GM18873 (cell line): ENCODE measurements at regions not wholly inside any gene's neighbourhood (a gene's known extent, or its start where the extent isn't known, plus 50 kb on each side); places are given as distances from the start of the nearest gene placed in this dataset.

Experiments
- ATAC-seq: cut with Tn5 transposase; IDR thresholded peaks from one replicate; pipeline ENCODE4 v1.9.1; 2021; ENCODE audit warnings: mild to moderate bottlenecking, moderate library complexity, moderate number of reproducible peaks; ENCODE audit not compliant: unreplicated experiment, low FRiP score

DNA sequence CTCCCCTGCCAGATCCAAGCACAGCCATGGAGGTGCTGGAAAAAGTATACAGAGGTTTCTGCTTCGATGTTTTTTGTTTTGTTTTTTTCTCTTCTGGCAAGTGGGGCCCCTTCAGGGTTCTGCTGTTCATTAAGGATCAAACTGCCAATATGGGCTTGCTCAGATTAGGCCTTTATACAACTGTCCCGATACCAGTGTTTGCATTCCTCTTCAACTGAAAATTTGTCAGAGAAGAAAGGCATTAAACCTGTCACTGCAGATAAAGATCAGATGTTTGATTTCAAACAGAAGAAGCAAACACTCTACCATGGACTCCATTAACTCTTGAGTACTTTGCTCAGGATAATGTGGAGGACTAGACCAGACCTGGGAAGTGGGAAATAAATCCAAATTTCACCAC lies 396.0 kb upstream of the SMIM21 start:
- ATAC-seq = no peak

GRCh38 chr18:75818383-75818782 lies 390.9 kb upstream of the SMIM21 start:
- no peak for ATAC-seq

- ATAC-seq = no peak
These were observed 388.3 kb upstream of the SMIM21 start for GRCh38 chr18:75815767-75816166.

- no peak for ATAC-seq
These were observed 385.3 kb upstream of the SMIM21 start for GRCh38 chr18:75812761-75813160.

DNA sequence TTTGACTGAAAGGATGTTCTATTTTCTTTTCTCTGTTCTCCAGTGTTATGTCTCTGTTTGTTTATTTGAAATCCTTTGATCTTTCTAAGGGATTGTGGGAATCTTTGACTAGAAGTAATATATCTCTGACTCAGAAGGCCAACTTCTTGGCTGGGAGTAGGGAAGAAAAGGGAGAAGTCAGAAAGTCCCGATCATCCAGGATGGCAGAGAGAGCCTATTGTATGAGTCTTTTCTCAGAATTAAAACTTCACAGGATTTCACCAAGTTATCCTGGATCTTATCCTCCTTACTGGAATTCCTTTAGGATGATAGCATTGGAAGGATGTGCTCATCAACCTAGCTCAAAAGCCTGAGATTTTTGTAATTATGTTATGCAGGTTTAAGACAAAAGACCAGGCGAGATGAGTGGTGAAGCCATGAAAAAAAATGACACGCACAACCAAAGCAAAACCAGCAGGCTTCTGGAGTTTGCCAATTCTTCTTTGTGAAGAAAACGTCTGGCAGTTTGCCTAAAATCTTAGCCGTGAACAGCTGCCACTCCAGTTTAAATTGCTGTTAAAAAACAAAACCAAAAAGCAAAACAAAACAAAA lies 383.6 kb upstream of the SMIM21 start:
- ATAC-seq = no peak

- ATAC-seq = no peak
These were observed 383.0 kb upstream of the SMIM21 start for GRCh38 chr18:75810516-75810915.

DNA sequence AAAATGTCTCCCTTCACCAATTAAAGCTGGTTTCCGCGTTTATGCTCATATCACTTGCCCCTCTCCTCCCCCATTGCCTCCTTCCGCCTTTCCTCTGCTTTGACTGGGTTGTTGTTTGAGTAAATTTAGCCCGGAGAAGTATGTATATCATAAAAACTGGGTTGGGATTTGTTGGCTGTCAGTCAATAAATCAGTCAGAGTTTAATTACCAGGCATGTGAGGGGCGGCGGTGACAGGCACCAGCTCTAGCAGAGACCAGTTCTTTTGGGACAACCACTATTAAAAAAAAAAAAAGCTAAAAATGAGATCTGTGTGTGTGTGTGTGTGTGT lies 382.4 kb upstream of the SMIM21 start:
- ATAC-seq = no peak

DNA sequence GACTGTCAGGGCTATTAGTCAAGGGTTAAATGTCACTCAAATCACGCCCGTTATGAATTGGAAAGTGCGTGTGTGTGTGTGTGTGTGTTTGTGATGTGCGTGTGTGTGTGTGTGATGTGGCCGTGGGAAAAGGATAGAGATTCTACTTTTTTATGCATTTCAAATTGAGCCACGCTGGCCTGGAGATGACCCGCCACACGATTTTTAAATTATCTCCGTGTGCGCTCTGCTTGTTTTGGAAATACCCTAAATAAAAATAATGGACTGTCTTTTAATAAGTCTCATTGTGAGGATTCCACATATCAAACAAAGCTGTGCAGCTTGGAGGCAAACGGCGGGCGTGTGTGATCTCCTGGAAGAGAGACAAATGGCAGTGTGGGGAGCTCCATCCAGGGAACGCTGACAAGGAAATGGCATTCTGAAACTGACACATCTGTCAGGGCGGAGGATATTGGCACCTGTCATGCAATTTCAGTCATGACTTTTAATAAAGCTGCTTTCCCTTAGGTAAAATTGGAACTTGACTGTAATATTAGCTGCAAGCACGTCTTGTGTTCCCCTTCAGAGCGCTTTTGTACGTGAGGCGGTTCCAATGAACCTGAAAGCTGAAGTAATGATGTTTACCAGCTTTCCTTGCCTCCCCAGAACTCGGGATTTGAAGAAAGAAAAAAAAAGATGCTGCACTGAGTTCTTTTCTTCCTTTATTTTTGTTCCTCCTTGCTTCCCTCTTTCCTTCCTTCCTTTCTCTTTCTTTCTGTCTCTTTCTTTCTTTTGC lies 381.8 kb upstream of the SMIM21 start:
- no peak for ATAC-seq

DNA sequence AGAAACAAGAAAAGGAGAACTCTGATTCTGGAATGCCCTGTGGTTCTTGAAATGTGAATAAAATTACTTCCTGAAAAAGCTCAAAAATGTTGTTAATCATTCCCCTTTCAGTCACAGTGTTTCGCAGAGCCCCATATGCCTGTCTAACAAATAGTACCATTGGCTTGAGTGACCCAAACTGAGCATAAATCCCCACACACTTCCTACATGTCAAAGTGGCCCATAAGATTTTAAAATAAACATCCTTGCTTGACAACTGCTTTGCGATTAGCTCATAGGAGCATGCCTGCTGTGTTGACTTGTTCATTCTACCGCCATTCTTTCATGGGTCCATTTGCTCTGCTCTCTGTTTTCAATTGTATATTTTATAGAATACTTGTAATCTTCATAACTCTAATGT lies 377.8 kb upstream of the SMIM21 start:
- ATAC-seq = no peak

DNA sequence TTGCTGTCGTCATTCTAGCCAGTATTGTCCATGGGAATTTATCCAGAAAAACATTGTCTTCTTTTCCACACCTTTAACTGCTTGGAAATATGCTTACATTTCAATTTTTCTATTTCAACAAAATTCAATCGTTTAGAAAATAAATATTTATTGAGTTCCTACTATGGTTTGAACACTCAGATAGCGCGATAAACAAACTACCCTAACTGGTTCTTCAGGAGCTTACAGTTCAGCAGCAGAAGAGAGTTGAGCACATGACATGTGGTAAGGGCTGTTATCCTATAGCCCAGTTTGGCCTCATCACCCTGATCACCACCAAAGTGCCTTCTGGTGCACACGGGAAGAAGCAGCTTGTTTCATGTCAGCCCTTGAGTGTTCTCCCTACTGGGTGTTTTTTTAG lies 375.2 kb upstream of the SMIM21 start:
- no peak for ATAC-seq

DNA sequence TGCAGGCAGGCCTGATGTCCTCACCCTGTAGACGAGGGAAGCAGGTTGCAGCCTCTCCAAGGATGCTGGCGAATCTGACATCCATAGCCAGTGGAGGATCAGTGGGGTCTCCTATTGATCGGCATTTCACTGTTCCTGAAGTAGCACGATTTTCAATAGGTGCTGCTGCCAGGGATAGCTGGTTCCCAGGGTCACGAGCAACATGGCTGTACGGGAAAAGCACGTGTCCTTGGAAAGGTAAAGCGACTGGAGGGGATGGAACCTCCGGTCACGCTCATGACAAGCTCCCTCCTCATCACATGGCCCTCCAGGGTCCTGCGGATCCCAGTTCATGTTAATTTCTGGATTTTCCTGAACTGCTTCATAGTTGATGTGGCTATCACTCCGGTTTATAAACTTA lies 373.7 kb upstream of the SMIM21 start:
- ATAC-seq = no peak

- ATAC-seq = no peak
These were observed 372.8 kb upstream of the SMIM21 start for GRCh38 chr18:75800331-75800648.

- no peak for ATAC-seq
These were observed 372.2 kb upstream of the SMIM21 start for GRCh38 chr18:75799449-75800330.

- no peak for ATAC-seq
These were observed 369.5 kb upstream of the SMIM21 start for GRCh38 chr18:75797046-75797445.

GRCh38 chr18:75790796-75791195 lies 363.3 kb upstream of the SMIM21 start:
- ATAC-seq = no peak

- ATAC-seq = no peak
These were observed 362.6 kb upstream of the SMIM21 start for GRCh38 chr18:75790111-75790510.

DNA sequence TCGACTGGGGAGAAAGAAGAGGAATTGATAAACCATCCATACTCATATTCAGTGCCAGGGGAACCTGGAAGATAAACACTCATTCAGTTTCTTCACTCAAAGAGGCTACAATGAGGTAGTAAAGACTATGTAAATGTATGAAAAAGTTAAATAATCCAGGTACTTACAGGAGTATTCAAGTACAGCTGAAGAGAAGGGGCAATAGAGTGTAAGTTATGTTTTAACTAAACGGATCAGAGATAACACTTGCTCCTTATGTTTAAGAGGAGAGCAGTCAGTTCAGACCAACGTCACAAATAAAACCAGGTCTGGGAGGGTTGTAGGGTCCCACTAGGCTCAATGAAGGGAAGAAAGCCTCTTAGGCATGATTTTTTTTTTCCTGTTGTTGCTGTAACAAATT lies 358.3 kb upstream of the SMIM21 start:
- ATAC-seq = no peak

DNA sequence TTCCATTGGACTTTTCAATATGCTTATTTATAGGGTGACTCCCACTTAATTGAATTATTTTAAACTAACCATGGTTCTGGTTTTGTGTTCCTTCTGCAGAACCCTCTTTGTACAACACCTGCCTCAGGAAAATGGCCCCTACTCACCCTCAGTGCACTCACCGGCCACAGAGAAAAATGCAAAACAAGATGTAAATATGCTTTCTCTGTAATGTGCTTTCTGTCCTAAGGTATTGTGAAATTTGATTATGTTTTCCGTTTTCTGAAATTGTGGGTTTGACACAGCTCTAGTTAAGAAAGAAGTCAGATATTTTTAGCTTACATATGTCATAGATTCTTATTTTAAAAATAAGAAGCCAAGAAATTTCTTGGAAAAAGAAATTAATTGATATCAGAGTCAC lies 357.7 kb upstream of the SMIM21 start:
- no peak for ATAC-seq

DNA sequence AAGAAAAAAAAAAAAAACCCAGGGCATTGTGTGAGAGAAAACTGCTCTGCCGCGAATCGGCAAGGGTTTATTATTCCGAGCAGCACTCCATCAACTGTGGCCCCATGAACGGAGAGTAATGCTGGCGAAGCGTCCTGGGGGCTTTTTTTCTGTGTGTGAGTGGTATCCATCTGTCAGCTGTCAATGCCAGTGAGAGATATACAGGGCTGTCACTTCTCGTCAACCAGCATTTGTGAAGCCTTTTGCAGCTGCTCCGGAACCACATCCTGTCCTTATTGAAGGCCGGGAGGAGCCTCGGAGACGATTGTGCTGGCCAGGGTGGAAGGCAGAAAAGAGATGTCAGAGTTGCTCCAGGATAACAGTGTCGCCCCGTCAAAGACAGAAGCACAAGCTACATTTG lies 356.9 kb upstream of the SMIM21 start:
- no peak for ATAC-seq

GRCh38 chr18:75783566-75784281 lies 356.2 kb upstream of the SMIM21 start:
- ATAC-seq = no peak

DNA sequence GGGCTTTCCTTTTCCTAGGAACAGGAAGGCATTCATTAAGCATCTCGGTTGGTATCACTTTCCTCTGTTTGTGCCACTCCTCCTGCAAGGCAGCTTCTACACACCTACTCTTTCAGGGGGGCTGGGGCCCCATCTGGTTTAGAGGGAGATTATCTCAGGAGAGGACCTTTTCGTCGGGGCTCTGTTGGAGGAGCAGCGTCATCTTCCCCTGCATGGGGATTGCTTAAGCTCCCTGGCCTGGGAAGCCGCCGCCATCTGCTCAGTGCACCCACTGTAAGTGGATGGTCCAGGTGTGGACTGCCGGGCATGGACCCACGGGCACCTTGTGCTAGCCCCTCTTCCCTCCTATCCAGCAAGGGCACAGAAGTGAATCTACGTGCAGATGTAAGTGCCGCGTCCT lies 355.3 kb upstream of the SMIM21 start:
- ATAC-seq = no peak
